ENCODE measurements at regions not wholly inside any gene's neighbourhood (a gene's known extent, or its start where the extent isn't known, plus 50 kb on each side); places are given as distances from the start of the nearest gene placed in this dataset.
"Not testable (repeated sequence)": the region's sequence is repeated elsewhere in the genome, so short reads cannot be mapped to it uniquely, and the experiment has no call there.

- H3K36me3 Mint-ChIP-seq (ENCODE audit: low read depth); H3K4me1 Mint-ChIP-seq; intact Hi-C loops (cut with micrococcal nuclease); H3K27me3 Mint-ChIP-seq; DNase-seq; H3K4me3 Mint-ChIP-seq; H3K9me3 Mint-ChIP-seq; H3K27ac Mint-ChIP-seq: not testable (repeated sequence)
Measured at GRCh38 chr5:114704225-114704893, 342.5 kb downstream of the KCNN2 start.

GRCh38 chr5:114702731-114703130, 340.9 kb downstream of the KCNN2 start:
- no peak overlapping the region for H3K27ac Mint-ChIP-seq
- no peaks in the 10 kb centered on the region for H3K9me3 Mint-ChIP-seq
- no peak for DNase-seq
- H3K4me3 Mint-ChIP-seq, result no peak overlapping the region
- intact Hi-C loops (cut with micrococcal nuclease), result no loop called here
- H3K4me1 Mint-ChIP-seq, result no peaks in the 10 kb centered on the region
- H3K27me3 Mint-ChIP-seq, result no peaks in the 10 kb centered on the region
- H3K36me3 Mint-ChIP-seq (ENCODE audit: low read depth), result no peaks in the 10 kb centered on the region

DNA sequence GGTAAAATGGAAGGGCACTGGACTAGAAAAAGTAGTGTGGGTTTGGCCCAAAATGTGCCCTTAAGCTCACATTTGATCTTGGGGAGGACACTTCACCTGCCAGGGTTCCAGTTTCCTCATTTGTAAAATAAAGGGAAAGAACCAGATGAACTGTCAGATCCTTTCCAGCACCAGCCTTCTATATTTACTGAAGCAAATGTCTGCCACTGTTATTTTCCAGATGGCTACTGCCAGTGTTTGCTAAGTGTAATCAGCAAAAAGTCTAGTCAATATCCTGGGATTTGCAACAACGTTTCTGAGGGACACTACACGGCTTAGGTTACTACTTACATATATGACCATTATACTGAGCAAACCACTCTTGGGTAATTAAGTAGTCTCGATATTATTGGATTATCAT, 340.3 kb downstream of the KCNN2 start:
- no peaks in the 10 kb centered on the region for H3K4me1 Mint-ChIP-seq
- H3K27me3 Mint-ChIP-seq, result no peaks in the 10 kb centered on the region
- intact Hi-C loops (cut with micrococcal nuclease), result no loop called here
- no peaks in the 10 kb centered on the region for H3K9me3 Mint-ChIP-seq
- DNase-seq, result no peak
- H3K4me3 Mint-ChIP-seq, result no peak overlapping the region
- no peaks in the 10 kb centered on the region for H3K36me3 Mint-ChIP-seq (ENCODE audit: low read depth)
- H3K27ac Mint-ChIP-seq, result no peak overlapping the region

DNA sequence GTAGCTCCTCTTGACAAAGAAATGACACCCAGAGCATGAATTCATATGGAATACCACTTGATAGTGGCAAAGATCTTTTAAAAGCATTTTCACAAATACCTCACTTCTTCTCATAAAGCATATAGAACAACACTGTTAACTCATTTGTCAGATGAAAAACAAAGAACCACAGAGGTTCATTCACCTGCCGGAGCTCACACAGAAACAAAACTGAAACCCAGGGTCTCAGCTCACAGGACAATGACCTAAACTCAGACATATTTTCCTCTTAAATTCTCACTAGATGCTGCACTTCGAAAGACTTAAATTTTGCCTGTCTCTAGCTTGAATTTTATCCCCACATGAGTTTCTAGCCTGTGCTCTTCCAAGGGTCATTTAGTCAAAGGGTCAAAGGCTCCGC, 339.0 kb downstream of the KCNN2 start:
- intact Hi-C loops (cut with micrococcal nuclease), result no loop called here
- no peaks in the 10 kb centered on the region for H3K4me1 Mint-ChIP-seq
- H3K27ac Mint-ChIP-seq, result no peak overlapping the region
- DNase-seq, result no peak
- no peaks in the 10 kb centered on the region for H3K9me3 Mint-ChIP-seq
- no peak overlapping the region for H3K4me3 Mint-ChIP-seq
- H3K27me3 Mint-ChIP-seq, result no peaks in the 10 kb centered on the region
- H3K36me3 Mint-ChIP-seq (ENCODE audit: low read depth), result no peaks in the 10 kb centered on the region

GRCh38 chr5:114695292-114695904, 333.5 kb downstream of the KCNN2 start:
- Mint-ChIP-seq H3K36me3 (ENCODE audit: low read depth) (no peaks in the 10 kb centered on the region), H3K9me3 (no peaks in the 10 kb centered on the region), H3K4me1 (no peaks in the 10 kb centered on the region), H3K27me3 (no peaks in the 10 kb centered on the region), H3K4me3 (no peak overlapping the region), H3K27ac (no peak overlapping the region)
- DNase-seq, result no peak
- intact Hi-C loops (cut with micrococcal nuclease), result no loop called here

GRCh38 chr5:114686356-114686755, 324.5 kb downstream of the KCNN2 start:
- H3K36me3 Mint-ChIP-seq (ENCODE audit: low read depth), result no peaks in the 10 kb centered on the region
- intact Hi-C loops (cut with micrococcal nuclease), result no loop called here
- no peak for DNase-seq
- no peaks in the 10 kb centered on the region for H3K4me1 Mint-ChIP-seq
- H3K9me3 Mint-ChIP-seq, result no peaks in the 10 kb centered on the region
- no peak overlapping the region for H3K27ac Mint-ChIP-seq
- no peak overlapping the region for H3K4me3 Mint-ChIP-seq
- H3K27me3 Mint-ChIP-seq, result no peaks in the 10 kb centered on the region

DNA sequence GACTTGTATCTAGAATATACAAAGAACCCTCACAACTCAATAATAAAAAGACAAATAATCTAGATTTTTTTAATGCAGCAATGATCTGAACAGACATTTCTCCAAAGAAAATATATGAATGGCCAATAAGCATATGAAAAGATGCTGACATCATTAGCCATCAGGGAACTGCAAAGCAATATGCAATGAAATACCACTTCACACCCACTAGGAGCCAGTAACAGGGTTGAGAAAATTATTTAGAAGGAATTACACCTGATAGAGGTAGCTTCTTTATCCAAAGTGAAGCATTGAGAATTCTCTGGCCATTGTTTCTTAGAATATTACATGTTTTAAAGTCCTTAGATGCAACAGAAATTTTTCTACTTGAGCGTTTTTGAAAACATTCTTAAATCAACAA, 316.9 kb downstream of the KCNN2 start:
- Mint-ChIP-seq H3K4me1 (no peaks in the 10 kb centered on the region), H3K36me3 (ENCODE audit: low read depth) (no peaks in the 10 kb centered on the region), H3K9me3 (no peaks in the 10 kb centered on the region), H3K27ac (no peak overlapping the region), H3K27me3 (no peaks in the 10 kb centered on the region), H3K4me3 (no peak overlapping the region)
- no peak for DNase-seq
- intact Hi-C loops (cut with micrococcal nuclease), result no loop called here

GRCh38 chr5:114665551-114665950, 303.7 kb downstream of the KCNN2 start:
- Mint-ChIP-seq H3K27me3 (no peaks in the 10 kb centered on the region), H3K36me3 (ENCODE audit: low read depth) (no peaks in the 10 kb centered on the region), H3K9me3 (no peaks in the 10 kb centered on the region), H3K27ac (no peak overlapping the region), H3K4me3 (no peak overlapping the region), H3K4me1 (no peaks in the 10 kb centered on the region)
- intact Hi-C loops (cut with micrococcal nuclease), result no loop called here
- no peak for DNase-seq

DNA sequence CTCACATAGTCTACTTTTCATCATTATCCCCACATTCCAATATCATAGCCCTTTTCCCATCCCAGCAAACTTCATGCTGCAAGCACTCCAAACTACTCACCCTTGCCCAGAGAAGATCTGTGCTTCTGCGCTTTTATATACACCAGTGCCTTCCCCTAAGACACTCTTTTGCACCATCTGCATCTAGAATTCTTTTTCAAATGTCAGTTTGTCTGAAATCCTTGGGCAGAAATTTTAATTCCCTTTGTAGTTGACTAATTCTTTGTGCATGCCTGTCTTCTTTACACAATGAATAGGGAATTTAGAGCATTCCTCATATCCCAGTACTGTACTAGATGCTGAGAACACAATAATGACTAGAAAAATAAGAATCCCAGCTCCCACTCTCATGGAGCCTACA, 298.9 kb downstream of the KCNN2 start:
- no peaks in the 10 kb centered on the region for H3K36me3 Mint-ChIP-seq (ENCODE audit: low read depth)
- intact Hi-C loops (cut with micrococcal nuclease), result no loop called here
- no peak overlapping the region for H3K27ac Mint-ChIP-seq
- no peaks in the 10 kb centered on the region for H3K27me3 Mint-ChIP-seq
- no peak overlapping the region for H3K4me3 Mint-ChIP-seq
- DNase-seq, result no peak
- H3K4me1 Mint-ChIP-seq, result no peaks in the 10 kb centered on the region
- H3K9me3 Mint-ChIP-seq, result peaks cover 3% of the 10 kb centered on the region

GRCh38 chr5:114658194-114658593, 296.3 kb downstream of the KCNN2 start:
- H3K4me3 Mint-ChIP-seq, result no peak overlapping the region
- H3K36me3 Mint-ChIP-seq (ENCODE audit: low read depth), result no peaks in the 10 kb centered on the region

DNA sequence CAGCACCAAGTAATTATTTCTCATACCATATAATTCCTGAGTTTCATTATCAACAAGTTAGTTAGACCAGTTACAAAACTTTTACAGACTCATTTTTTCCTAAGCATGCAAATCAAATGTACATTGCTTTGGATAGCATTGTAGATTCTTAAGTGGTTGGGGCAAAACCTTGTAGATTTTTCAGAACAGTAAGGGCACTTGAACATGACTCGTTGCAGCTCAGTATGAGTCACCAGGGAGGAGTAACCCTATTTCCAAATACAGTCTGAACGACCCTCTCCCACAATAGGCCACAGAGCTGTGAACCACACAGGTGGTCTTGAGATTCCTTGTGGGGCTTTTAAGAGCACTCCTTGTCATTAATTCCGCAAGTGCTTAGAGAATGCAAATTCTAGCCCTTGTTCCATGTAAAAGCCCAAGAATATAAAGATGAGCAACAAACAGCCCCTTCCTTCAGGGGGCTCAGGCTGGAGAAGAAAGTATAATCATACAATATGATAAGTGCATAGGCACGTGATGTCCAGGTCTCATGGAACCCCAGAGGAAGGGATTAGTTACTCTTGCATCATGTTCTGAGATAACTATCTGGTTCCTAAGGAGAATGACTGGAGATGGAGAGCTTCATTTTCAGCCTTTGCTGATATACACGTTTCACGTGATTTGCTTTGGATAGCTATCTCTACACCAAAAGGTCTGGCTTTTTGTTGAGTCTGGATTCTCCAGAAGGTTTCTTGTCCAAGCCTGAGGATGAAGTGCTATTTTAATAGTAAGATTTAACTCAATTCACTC, 295.7 kb downstream of the KCNN2 start:
- Mint-ChIP-seq H3K27me3 (no peaks in the 10 kb centered on the region), H3K9me3 (peaks cover 7% of the 10 kb centered on the region)

More at GRCh38 chr5:114658194-114658593, 296.3 kb downstream of the KCNN2 start:
- Mint-ChIP-seq H3K27me3 (no peaks in the 10 kb centered on the region), H3K4me1 (no peaks in the 10 kb centered on the region), H3K9me3 (peaks cover 7% of the 10 kb centered on the region), H3K27ac (no peak overlapping the region)
- intact Hi-C loops (cut with micrococcal nuclease), result no loop called here
- DNase-seq, result no peak

GRCh38 chr5:114649878-114650277, 288.0 kb downstream of the KCNN2 start:
- intact Hi-C loops (cut with micrococcal nuclease), result no loop called here
- H3K4me3 Mint-ChIP-seq, result no peak overlapping the region
- no peaks in the 10 kb centered on the region for H3K4me1 Mint-ChIP-seq
- H3K36me3 Mint-ChIP-seq (ENCODE audit: low read depth), result no peaks in the 10 kb centered on the region
- peaks cover 4% of the 10 kb centered on the region for H3K9me3 Mint-ChIP-seq
- no peak for DNase-seq
- H3K27ac Mint-ChIP-seq, result no peak overlapping the region
- H3K27me3 Mint-ChIP-seq, result no peaks in the 10 kb centered on the region

More for the DNA sequence above, 295.7 kb downstream of the KCNN2 start:
- intact Hi-C loops (cut with micrococcal nuclease), result no loop called here
- Mint-ChIP-seq H3K36me3 (ENCODE audit: low read depth) (no peaks in the 10 kb centered on the region), H3K4me1 (no peaks in the 10 kb centered on the region), H3K27ac (no peak overlapping the region), H3K4me3 (no peak overlapping the region)
- DNase-seq, result no peak

DNA sequence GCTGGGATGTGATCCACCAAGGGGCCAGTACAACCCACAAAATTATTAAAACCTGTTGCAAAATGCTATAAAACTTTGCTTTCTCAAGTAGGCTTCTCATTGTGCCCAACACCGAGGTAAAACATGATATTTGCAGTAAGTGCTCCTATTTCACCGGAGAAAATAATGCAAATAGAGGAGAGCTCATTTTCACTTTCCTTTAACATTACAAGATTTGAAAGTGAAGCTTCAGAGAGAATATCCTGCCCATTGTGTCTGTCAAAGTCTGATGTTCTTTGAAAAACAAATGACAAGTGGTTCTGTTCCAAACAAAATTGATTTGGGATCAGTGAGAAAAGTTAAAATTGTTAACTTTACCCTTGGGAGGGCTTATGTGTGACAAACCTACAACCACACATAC, 287.1 kb downstream of the KCNN2 start:
- Mint-ChIP-seq H3K27me3 (no peaks in the 10 kb centered on the region), H3K4me3 (no peak overlapping the region), H3K27ac (no peak overlapping the region), H3K9me3 (peaks cover 3% of the 10 kb centered on the region), H3K4me1 (no peaks in the 10 kb centered on the region), H3K36me3 (ENCODE audit: low read depth) (no peaks in the 10 kb centered on the region)
- intact Hi-C loops (cut with micrococcal nuclease), result no loop called here
- DNase-seq, result no peak

DNA sequence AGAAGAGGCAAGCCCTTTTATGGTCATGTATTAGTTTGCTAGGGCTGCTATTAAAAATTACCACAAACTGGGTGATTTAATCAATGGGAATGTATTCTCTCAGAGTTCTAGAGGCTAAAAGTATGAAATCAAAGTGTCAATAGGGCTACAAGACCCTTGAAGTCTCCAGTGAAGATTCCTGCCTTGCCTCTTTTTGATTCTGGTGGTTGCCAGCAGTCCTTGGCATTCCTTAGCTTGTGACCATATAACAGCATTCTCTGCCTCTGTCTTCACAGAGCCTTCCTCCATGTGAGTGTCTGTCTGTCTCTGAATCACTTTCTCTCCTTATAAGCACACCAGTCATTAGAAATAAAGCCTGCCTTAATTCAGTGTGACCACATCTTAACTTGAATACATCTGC, 282.7 kb downstream of the KCNN2 start:
- Mint-ChIP-seq H3K9me3 (peaks cover 6% of the 10 kb centered on the region), H3K27me3 (no peaks in the 10 kb centered on the region), H3K27ac (no peak overlapping the region), H3K4me3 (no peak overlapping the region), H3K4me1 (no peaks in the 10 kb centered on the region), H3K36me3 (ENCODE audit: low read depth) (no peaks in the 10 kb centered on the region)
- intact Hi-C loops (cut with micrococcal nuclease), result no loop called here
- no peak for DNase-seq
